ENCODE measurements at regions not wholly inside any gene's neighbourhood (a gene's known extent, or its start where the extent isn't known, plus 50 kb on each side); places are given as distances from the start of the nearest gene placed in this dataset.

DNA sequence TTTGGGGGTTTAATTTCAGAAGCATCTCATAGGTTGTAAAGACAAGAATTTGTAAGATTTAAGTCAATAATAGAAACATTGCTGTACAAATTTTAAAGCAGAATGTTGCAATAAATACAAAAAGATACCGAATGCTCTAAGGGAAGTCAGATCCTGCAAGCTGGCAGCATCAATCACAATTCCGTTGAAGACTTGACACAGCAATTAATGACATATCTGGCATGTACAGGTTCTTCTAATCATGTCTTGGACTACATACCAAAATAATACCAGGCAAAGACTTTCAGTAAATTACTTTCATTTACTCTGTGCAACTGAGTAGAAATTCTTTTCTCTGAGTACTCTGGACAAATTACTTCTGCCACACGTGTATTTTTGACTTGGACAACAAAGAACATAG is 54.0 kb upstream of the CDIN1 start:
- TF ChIP-seq, protein P1, sequence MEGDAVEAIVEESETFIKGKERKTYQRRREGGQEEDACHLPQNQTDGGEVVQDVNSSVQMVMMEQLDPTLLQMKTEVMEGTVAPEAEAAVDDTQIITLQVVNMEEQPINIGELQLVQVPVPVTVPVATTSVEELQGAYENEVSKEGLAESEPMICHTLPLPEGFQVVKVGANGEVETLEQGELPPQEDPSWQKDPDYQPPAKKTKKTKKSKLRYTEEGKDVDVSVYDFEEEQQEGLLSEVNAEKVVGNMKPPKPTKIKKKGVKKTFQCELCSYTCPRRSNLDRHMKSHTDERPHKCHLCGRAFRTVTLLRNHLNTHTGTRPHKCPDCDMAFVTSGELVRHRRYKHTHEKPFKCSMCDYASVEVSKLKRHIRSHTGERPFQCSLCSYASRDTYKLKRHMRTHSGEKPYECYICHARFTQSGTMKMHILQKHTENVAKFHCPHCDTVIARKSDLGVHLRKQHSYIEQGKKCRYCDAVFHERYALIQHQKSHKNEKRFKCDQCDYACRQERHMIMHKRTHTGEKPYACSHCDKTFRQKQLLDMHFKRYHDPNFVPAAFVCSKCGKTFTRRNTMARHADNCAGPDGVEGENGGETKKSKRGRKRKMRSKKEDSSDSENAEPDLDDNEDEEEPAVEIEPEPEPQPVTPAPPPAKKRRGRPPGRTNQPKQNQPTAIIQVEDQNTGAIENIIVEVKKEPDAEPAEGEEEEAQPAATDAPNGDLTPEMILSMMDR (IDR thresholded peaks at IDR 0.05) = no peak
- H3K4me1 ChIP-seq = no peaks in the 10 kb centered on the region
- no peaks in the 10 kb centered on the region for H3K36me3 ChIP-seq
- DNase-seq (no peak), ATAC-seq (no peak)
- H3K4me3 ChIP-seq = no peak overlapping the region
- intact Hi-C loops (cut with DNase I) = no loop called here
- H3K9me3 ChIP-seq = no peaks in the 10 kb centered on the region
- no peaks in the 10 kb centered on the region for H3K27me3 ChIP-seq
- no peak overlapping the region for H3K27ac ChIP-seq

DNA sequence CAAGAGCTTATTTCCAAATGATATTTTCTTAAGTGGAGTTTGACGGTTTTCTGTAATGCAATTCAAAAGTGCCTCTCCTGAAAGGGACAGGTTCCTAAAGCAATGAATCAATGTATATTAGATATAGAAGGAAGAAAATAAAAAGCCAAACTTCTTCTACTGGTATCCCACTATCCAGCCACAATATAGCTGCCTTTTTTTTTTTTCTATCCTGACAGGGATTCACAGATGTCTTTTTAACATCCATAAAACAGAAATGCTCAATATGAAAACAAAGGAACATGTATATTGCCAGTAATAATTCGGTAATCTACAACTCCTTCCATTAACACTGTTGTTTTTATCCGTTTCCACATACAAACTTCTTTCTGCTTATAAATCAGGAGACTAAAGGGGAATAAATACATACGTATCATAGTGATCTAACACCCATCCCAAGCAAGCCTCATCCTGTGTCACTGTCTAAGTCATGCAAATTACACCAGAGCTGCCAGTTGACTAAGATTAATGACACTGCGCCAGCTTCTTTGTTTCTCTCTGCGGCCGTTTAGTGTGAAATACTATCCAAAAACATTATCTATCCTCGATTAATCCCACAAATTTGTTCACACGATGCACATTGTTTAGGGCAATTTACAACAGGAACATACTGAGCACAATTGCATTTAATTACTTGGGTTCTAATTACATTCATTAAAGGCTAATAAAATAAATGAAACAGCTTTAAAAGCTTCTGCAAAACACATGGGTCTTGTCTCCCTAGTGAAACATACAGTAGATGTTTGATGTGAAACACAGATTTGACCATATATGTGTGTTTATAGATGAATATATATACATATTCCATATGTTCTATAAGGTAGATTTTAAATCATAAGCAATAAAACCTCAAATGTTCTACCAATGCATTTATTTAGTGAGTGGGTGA is 51.9 kb upstream of the CDIN1 start:
- DNase-seq = no peak
- H3K27me3 ChIP-seq = no peaks in the 10 kb centered on the region
- intact Hi-C loops (cut with DNase I) = no loop called here

DNA sequence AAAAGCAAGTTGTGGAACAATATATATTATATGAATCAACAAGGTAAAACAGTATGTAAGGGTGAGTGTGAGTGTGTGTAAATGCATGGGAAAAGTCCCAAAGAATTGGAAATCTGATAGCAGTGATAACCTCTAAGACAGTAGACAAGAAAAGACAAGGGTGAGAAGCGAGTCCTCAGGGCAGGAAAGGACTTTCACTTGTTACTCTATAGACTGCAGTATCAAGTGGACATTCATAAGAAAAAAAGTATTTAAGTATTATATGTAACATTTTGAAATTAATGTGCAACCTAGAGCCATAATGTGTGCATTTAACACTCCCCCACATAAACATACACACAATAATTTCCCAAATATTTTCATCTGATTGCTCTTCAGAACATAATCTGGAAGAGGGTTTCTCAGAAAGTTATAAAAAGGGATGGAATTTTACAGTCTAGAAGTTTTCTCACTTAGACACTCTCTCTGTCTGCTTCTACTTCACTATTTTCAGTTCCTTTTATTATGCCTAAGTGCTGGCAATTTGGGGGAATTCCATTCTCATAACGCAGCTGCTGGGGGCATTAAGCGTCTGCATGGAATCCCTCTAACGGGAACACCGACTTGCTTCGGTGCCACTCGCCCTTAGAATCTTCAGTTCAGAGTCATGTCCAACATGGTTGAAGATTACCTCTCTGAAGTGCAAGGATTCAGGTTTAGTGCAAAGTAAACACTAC is 50.0 kb upstream of the CDIN1 start:
- Histone ChIP-seq H3K36me3 (no peaks in the 10 kb centered on the region), H3K27me3 (no peaks in the 10 kb centered on the region), H3K27ac (no peak overlapping the region), H3K4me3 (no peak overlapping the region), H3K9me3 (no peaks in the 10 kb centered on the region), H3K4me1 (no peaks in the 10 kb centered on the region)
- TF ChIP-seq, protein P1 (IDR thresholded peaks at IDR 0.05) = no peak
- ATAC-seq (no peak), DNase-seq (no peak)
- intact Hi-C loops (cut with DNase I) = no loop called here

More for the DNA sequence above, 51.9 kb upstream of the CDIN1 start:
- H3K4me3 ChIP-seq = no peak overlapping the region
- no peaks in the 10 kb centered on the region for H3K4me1 ChIP-seq
- TF ChIP-seq, protein P1 (IDR thresholded peaks at IDR 0.05) = no peak
- no peak overlapping the region for H3K27ac ChIP-seq
- H3K9me3 ChIP-seq = no peaks in the 10 kb centered on the region
- no peak for ATAC-seq
- no peaks in the 10 kb centered on the region for H3K36me3 ChIP-seq

Small RNA genes in the stretch of these regions (microRNA-seq; reads per million reads assigned to microRNA genes)
- 0 to 0.34 reads per million in 2 donors for gene MIR4510
